Tibial nerve (tissue), 3 donors: ENCODE measurements at regions not wholly inside any gene's neighbourhood (a gene's known extent, or its start where the extent isn't known, plus 50 kb on each side); places are given as distances from the start of the nearest gene placed in this dataset.

Experiments
- POLR2A ChIP-seq, 2 donors: fragments of 450-650 bp; IDR thresholded peaks; one replicate each; pipeline ENCODE4 v1.6.1; 2017; ENCODE audit warnings: antibody characterized with exemption in 2 of 2, mild to moderate bottlenecking in 2 of 2, moderate library complexity in 2 of 2
- TF ChIP-seq, protein P1 (sequence below), 5 experiments: fragments of 200-600 bp in 3 of 5; fragments of 450-650 bp in 2 of 5; sonication (generic) in 3 of 5; IDR thresholded peaks; one replicate each; pipeline ENCODE4 v1.5.1; 2016 to 2019; ENCODE audit warnings: antibody characterized with exemption in 5 of 5, mild to moderate bottlenecking in 3 of 5, moderate library complexity in 2 of 5

DNA sequence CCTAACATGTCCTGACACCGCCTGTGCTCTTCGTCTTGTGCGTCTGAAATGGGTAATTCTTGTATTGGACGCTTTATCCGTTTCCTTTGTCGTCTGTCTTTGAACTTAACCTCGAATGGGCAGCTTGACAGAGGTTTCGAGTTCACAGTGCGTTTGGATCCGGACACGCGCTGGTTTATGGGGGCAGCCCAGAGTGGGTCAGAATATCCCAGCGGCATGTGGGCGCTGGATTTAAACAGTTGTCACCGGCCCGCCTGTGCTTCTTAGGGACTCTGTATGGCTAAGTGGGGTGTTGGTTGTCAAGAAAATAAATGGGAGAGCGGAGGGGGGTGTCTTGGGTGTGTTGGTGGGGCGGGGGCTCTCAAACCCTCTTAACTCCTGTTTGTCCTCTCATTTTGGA, 363.5 kb upstream of the AMELY start:
- no peak for TF ChIP-seq POLR2A (IDR thresholded peaks at IDR 0.05)
- TF ChIP-seq, protein P1, sequence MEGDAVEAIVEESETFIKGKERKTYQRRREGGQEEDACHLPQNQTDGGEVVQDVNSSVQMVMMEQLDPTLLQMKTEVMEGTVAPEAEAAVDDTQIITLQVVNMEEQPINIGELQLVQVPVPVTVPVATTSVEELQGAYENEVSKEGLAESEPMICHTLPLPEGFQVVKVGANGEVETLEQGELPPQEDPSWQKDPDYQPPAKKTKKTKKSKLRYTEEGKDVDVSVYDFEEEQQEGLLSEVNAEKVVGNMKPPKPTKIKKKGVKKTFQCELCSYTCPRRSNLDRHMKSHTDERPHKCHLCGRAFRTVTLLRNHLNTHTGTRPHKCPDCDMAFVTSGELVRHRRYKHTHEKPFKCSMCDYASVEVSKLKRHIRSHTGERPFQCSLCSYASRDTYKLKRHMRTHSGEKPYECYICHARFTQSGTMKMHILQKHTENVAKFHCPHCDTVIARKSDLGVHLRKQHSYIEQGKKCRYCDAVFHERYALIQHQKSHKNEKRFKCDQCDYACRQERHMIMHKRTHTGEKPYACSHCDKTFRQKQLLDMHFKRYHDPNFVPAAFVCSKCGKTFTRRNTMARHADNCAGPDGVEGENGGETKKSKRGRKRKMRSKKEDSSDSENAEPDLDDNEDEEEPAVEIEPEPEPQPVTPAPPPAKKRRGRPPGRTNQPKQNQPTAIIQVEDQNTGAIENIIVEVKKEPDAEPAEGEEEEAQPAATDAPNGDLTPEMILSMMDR (IDR thresholded peaks at IDR 0.05), result no peak
